Activated CD4-positive, alpha-beta T cell treated with anti-CD3 and anti-CD28 coated beads, Interleukin-2, amount 50 U/mL, for 16 hours (primary cell): ENCODE measurements at regions not wholly inside any gene's neighbourhood (a gene's known extent, or its start where the extent isn't known, plus 50 kb on each side); places are given as distances from the start of the nearest gene placed in this dataset.

Source experiments
- DNase-seq: peaks from one replicate; pipeline ENCODE4 v3.0.0-alpha.2; 2020

- no peak for DNase-seq
Measured at GRCh38 chr1:239805042-239805441, 286.6 kb upstream of the FMN2 start.

- DNase-seq: no peak
Measured at GRCh38 chr1:239805851-239806772, 285.6 kb upstream of the FMN2 start.

- no peak for DNase-seq
Measured at GRCh38 chr1:239806897-239807296, 284.8 kb upstream of the FMN2 start.

- no peak for DNase-seq
Measured at GRCh38 chr1:239807361-239807760, 284.3 kb upstream of the FMN2 start.

- no peak for DNase-seq
Measured at GRCh38 chr1:239810061-239810481, 281.6 kb upstream of the FMN2 start.

GRCh38 chr1:239811211-239811885, 280.3 kb upstream of the FMN2 start:
- DNase-seq: peak; percentile 68

- no peak for DNase-seq
Measured at GRCh38 chr1:239812580-239812979, 279.1 kb upstream of the FMN2 start.

- peak; percentile 89 for DNase-seq
Measured at GRCh38 chr1:239814306-239814881, 277.3 kb upstream of the FMN2 start.

- peak; percentile 82 for DNase-seq
Measured at GRCh38 chr1:239815074-239815473, 276.6 kb upstream of the FMN2 start.

- no peak for DNase-seq
Measured at GRCh38 chr1:239816081-239816782, 275.5 kb upstream of the FMN2 start.

GRCh38 chr1:239817276-239817675, 274.4 kb upstream of the FMN2 start:
- peak; percentile 31 for DNase-seq

GRCh38 chr1:239817801-239818200, 273.9 kb upstream of the FMN2 start:
- no peak for DNase-seq

GRCh38 chr1:239819096-239819495, 272.6 kb upstream of the FMN2 start:
- DNase-seq: peak; percentile 25

- DNase-seq: no peak
Measured at GRCh38 chr1:239819756-239820250, 271.9 kb upstream of the FMN2 start.

GRCh38 chr1:239823852-239824251, 267.8 kb upstream of the FMN2 start:
- no peak for DNase-seq

GRCh38 chr1:239826211-239826610, 265.5 kb upstream of the FMN2 start:
- DNase-seq: peak; percentile 46

- no peak for DNase-seq
Measured at GRCh38 chr1:239826736-239827135, 264.9 kb upstream of the FMN2 start.

- no peak for DNase-seq
Measured at GRCh38 chr1:239829535-239829934, 262.1 kb upstream of the FMN2 start.

- DNase-seq: no peak
Measured at GRCh38 chr1:239831577-239832355, 259.9 kb upstream of the FMN2 start.

- DNase-seq: no peak
Measured at GRCh38 chr1:239833723-239834122, 258.0 kb upstream of the FMN2 start.

GRCh38 chr1:239835946-239836440, 255.7 kb upstream of the FMN2 start:
- DNase-seq: no peak

- DNase-seq: no peak
Measured at GRCh38 chr1:239840336-239840735, 251.3 kb upstream of the FMN2 start.
